Left renal cortex interstitium (tissue), 4 donors: ENCODE measurements at regions not wholly inside any gene's neighbourhood (a gene's known extent, or its start where the extent isn't known, plus 50 kb on each side); places are given as distances from the start of the nearest gene placed in this dataset.
A peak's percentile ranks its signal among the peaks of the same experiment; 100 is the strongest.

Experiments used
- DNase-seq, 4 donors: peaks; one replicate each; pipeline ENCODE4 v3.0.0-alpha.2; 2013; ENCODE audit warnings: low read depth in 4 of 4, low spot score in 2 of 4, missing footprints in 1 of 4

GRCh38 chr12:87930033-87930432 lies 99.2 kb downstream of the C12orf50 start:
- DNase-seq = no peak

GRCh38 chr12:87929346-87929745 lies 99.9 kb downstream of the C12orf50 start:
- DNase-seq = no peak

- DNase-seq = no peak
These were observed 101.2 kb downstream of the C12orf50 start for GRCh38 chr12:87928031-87928430.

GRCh38 chr12:87925021-87925420 lies 104.2 kb downstream of the C12orf50 start:
- no peak for DNase-seq

- DNase-seq = no peak
These were observed 105.1 kb downstream of the C12orf50 start for GRCh38 chr12:87924149-87924548.

- DNase-seq = no peak
These were observed 105.8 kb downstream of the C12orf50 start for GRCh38 chr12:87923361-87923760.

GRCh38 chr12:87922736-87923135 lies 106.5 kb downstream of the C12orf50 start:
- no peak for DNase-seq

GRCh38 chr12:87921621-87922020 lies 107.6 kb downstream of the C12orf50 start:
- DNase-seq = no peak

GRCh38 chr12:87920139-87920538 lies 109.1 kb downstream of the C12orf50 start:
- DNase-seq = no peak

GRCh38 chr12:87901457-87901856 lies 127.7 kb downstream of the C12orf50 start:
- no peak for DNase-seq

- no peak for DNase-seq
These were observed 131.5 kb downstream of the C12orf50 start for GRCh38 chr12:87897662-87898061.

GRCh38 chr12:87883806-87884205 lies 145.4 kb downstream of the C12orf50 start:
- no peak for DNase-seq

- DNase-seq = no peak
These were observed 150.1 kb downstream of the C12orf50 start for GRCh38 chr12:87879141-87879540.

GRCh38 chr12:87870493-87871460 lies 158.4 kb downstream of the C12orf50 start:
- DNase-seq = no peak

- DNase-seq = no peak
These were observed 159.1 kb downstream of the C12orf50 start for GRCh38 chr12:87870061-87870460.

GRCh38 chr12:87866578-87867292 lies 162.5 kb downstream of the C12orf50 start:
- no peak for DNase-seq

- DNase-seq = no peak
These were observed 167.4 kb downstream of the C12orf50 start for GRCh38 chr12:87861791-87862190.

- no peak for DNase-seq
These were observed 175.7 kb downstream of the C12orf50 start for GRCh38 chr12:87853448-87854003.

- no peak for DNase-seq
These were observed 180.1 kb downstream of the C12orf50 start for GRCh38 chr12:87849074-87849473.

- DNase-seq = peak in 3 of 4 donors; percentile 18 to 36 (median 27)
These were observed 180.8 kb downstream of the C12orf50 start for GRCh38 chr12:87848248-87848868.

- no peak for DNase-seq
These were observed 182.1 kb downstream of the C12orf50 start for GRCh38 chr12:87847147-87847546.
